ENCODE measurements at regions not wholly inside any gene's neighbourhood (a gene's known extent, or its start where the extent isn't known, plus 50 kb on each side); places are given as distances from the start of the nearest gene placed in this dataset.

- no peak for DNase-seq (ENCODE audit: low spot score)
- Mint-ChIP-seq H3K4me1 (0 out of 2 replicates have a peak, but pooled peaks cover 3% of the 10 kb centered on the region), H3K27ac (no peak overlapping the region), H3K4me3 (no peak overlapping the region), H3K36me3 (no peaks in the 10 kb centered on the region), H3K9me3 (no peaks in the 10 kb centered on the region), H3K27me3 (ENCODE audit: low read depth) (no peaks in the 10 kb centered on the region)
- no peak for ATAC-seq
- ChIA-PET POLR2A (no interaction called here), CTCF (interaction anchor here (0.8 kb wide), 1 partner anchor 809 kb away, joined by 3 read pairs; no protein-coding TSS in a partner anchor)
- no peak for TF ChIP-seq NR3C1 (CRISPR knock-in tag; conservative IDR thresholded peaks at IDR 0.05; ENCODE audit: low read depth)
- no peak for TF ChIP-seq ELF4 (CRISPR knock-in tag; IDR thresholded peaks at IDR 0.05; ENCODE audit: low read depth)
- TF ChIP-seq, protein P1, sequence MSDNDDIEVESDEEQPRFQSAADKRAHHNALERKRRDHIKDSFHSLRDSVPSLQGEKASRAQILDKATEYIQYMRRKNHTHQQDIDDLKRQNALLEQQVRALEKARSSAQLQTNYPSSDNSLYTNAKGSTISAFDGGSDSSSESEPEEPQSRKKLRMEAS (CRISPR knock-in tag; IDR thresholded peaks at IDR 0.05) = no peak
- TF ChIP-seq, protein P2, sequence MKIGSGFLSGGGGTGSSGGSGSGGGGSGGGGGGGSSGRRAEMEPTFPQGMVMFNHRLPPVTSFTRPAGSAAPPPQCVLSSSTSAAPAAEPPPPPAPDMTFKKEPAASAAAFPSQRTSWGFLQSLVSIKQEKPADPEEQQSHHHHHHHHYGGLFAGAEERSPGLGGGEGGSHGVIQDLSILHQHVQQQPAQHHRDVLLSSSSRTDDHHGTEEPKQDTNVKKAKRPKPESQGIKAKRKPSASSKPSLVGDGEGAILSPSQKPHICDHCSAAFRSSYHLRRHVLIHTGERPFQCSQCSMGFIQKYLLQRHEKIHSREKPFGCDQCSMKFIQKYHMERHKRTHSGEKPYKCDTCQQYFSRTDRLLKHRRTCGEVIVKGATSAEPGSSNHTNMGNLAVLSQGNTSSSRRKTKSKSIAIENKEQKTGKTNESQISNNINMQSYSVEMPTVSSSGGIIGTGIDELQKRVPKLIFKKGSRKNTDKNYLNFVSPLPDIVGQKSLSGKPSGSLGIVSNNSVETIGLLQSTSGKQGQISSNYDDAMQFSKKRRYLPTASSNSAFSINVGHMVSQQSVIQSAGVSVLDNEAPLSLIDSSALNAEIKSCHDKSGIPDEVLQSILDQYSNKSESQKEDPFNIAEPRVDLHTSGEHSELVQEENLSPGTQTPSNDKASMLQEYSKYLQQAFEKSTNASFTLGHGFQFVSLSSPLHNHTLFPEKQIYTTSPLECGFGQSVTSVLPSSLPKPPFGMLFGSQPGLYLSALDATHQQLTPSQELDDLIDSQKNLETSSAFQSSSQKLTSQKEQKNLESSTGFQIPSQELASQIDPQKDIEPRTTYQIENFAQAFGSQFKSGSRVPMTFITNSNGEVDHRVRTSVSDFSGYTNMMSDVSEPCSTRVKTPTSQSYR (CRISPR knock-in tag; IDR thresholded peaks at IDR 0.05) = no peak
- no peak for TF ChIP-seq TEAD1 (CRISPR knock-in tag; IDR thresholded peaks at IDR 0.05)
- TF ChIP-seq, protein P3, sequence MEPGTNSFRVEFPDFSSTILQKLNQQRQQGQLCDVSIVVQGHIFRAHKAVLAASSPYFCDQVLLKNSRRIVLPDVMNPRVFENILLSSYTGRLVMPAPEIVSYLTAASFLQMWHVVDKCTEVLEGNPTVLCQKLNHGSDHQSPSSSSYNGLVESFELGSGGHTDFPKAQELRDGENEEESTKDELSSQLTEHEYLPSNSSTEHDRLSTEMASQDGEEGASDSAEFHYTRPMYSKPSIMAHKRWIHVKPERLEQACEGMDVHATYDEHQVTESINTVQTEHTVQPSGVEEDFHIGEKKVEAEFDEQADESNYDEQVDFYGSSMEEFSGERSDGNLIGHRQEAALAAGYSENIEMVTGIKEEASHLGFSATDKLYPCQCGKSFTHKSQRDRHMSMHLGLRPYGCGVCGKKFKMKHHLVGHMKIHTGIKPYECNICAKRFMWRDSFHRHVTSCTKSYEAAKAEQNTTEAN (CRISPR knock-in tag; IDR thresholded peaks at IDR 0.05) = no peak
Measured at GRCh38 chr5:131008329-131008728, 156.7 kb downstream of the HINT1 start.

DNA sequence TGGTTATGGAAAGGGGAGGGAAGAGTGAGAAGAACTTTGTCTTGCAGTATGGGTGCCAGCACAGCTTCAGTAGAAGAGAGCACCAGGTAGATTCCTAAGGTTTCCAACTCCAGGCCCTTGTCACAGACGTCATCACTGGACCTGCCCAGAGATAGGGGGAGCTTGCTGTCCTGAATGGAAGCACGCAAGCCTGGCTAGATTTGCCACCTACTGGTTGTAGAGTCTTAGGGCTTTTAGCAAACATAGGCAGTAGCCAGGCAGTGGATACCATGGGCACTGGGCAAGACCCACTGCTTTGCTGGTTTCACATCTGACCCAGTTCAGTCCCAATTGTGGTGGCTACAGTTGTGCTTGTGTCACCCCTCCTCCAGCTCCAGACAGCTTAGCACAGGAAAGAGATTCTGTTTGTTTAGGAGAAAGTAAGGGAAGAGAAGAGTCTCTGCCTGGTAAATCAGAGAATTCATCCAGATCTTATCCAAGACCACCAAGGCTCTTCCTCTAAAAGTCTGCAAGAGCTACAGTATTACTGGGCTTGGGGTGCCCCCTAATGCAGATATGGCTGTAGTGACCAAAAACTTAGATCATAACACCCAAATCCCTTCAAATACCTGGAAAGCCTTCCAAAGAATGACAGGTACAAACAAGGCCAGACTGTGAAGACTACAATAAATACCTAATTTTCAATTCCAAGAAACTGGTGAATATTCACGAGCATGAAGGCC is 158.9 kb downstream of the HINT1 start:
- Mint-ChIP-seq H3K4me1 (0 out of 2 replicates have a peak, but pooled peaks cover 3% of the 10 kb centered on the region), H3K27me3 (ENCODE audit: low read depth) (no peaks in the 10 kb centered on the region), H3K9me3 (no peaks in the 10 kb centered on the region), H3K36me3 (no peaks in the 10 kb centered on the region), H3K4me3 (no peak overlapping the region), H3K27ac (no peak overlapping the region)
- TF ChIP-seq CTCF (IDR thresholded peaks at IDR 0.05) = no peak
- TF ChIP-seq ERG (CRISPR knock-in tag; IDR thresholded peaks at IDR 0.05) = no peak
- TF ChIP-seq, protein P4, sequence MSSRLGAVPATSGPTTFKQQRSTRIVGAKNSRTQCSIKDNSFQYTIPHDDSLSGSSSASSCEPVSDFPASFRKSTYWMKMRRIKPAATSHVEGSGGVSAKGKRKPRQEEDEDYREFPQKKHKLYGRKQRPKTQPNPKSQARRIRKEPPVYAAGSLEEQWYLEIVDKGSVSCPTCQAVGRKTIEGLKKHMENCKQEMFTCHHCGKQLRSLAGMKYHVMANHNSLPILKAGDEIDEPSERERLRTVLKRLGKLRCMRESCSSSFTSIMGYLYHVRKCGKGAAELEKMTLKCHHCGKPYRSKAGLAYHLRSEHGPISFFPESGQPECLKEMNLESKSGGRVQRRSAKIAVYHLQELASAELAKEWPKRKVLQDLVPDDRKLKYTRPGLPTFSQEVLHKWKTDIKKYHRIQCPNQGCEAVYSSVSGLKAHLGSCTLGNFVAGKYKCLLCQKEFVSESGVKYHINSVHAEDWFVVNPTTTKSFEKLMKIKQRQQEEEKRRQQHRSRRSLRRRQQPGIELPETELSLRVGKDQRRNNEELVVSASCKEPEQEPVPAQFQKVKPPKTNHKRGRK (CRISPR knock-in tag; IDR thresholded peaks at IDR 0.05; ENCODE audit: borderline replicate concordance) = no peak
- TF ChIP-seq TEAD4 (CRISPR knock-in tag; IDR thresholded peaks at IDR 0.05) = no peak
- TF ChIP-seq SMAD4 (CRISPR knock-in tag; IDR thresholded peaks at IDR 0.05) = no peak
- no peak for TF ChIP-seq HMGA2 (CRISPR knock-in tag; IDR thresholded peaks at IDR 0.05)
- no peak for TF ChIP-seq CDX4 (CRISPR knock-in tag; IDR thresholded peaks at IDR 0.05; ENCODE audit: borderline replicate concordance)
- TF ChIP-seq, protein P5, sequence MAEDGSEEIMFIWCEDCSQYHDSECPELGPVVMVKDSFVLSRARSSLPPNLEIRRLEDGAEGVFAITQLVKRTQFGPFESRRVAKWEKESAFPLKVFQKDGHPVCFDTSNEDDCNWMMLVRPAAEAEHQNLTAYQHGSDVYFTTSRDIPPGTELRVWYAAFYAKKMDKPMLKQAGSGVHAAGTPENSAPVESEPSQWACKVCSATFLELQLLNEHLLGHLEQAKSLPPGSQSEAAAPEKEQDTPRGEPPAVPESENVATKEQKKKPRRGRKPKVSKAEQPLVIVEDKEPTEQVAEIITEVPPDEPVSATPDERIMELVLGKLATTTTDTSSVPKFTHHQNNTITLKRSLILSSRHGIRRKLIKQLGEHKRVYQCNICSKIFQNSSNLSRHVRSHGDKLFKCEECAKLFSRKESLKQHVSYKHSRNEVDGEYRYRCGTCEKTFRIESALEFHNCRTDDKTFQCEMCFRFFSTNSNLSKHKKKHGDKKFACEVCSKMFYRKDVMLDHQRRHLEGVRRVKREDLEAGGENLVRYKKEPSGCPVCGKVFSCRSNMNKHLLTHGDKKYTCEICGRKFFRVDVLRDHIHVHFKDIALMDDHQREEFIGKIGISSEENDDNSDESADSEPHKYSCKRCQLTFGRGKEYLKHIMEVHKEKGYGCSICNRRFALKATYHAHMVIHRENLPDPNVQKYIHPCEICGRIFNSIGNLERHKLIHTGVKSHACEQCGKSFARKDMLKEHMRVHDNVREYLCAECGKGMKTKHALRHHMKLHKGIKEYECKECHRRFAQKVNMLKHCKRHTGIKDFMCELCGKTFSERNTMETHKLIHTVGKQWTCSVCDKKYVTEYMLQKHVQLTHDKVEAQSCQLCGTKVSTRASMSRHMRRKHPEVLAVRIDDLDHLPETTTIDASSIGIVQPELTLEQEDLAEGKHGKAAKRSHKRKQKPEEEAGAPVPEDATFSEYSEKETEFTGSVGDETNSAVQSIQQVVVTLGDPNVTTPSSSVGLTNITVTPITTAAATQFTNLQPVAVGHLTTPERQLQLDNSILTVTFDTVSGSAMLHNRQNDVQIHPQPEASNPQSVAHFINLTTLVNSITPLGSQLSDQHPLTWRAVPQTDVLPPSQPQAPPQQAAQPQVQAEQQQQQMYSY (CRISPR knock-in tag; IDR thresholded peaks at IDR 0.05) = no peak
- TF ChIP-seq, protein P6, sequence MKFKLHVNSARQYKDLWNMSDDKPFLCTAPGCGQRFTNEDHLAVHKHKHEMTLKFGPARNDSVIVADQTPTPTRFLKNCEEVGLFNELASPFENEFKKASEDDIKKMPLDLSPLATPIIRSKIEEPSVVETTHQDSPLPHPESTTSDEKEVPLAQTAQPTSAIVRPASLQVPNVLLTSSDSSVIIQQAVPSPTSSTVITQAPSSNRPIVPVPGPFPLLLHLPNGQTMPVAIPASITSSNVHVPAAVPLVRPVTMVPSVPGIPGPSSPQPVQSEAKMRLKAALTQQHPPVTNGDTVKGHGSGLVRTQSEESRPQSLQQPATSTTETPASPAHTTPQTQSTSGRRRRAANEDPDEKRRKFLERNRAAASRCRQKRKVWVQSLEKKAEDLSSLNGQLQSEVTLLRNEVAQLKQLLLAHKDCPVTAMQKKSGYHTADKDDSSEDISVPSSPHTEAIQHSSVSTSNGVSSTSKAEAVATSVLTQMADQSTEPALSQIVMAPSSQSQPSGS (CRISPR knock-in tag; IDR thresholded peaks at IDR 0.05; ENCODE audit: borderline replicate concordance, low read depth) = no peak
- no peak for TF ChIP-seq OVOL2 (CRISPR knock-in tag; IDR thresholded peaks at IDR 0.05; ENCODE audit: borderline replicate concordance)
- TF ChIP-seq MLX (CRISPR knock-in tag; IDR thresholded peaks at IDR 0.05) = no peak
- peak; percentile 82 for ATAC-seq
- ChIA-PET POLR2A (no interaction called here), CTCF (interaction anchor here (1.3 kb wide), 1 partner anchor 135 kb away, joined by 4 read pairs; no protein-coding TSS in a partner anchor)
- peak; percentile 30 for DNase-seq (ENCODE audit: low spot score)
